T-helper 9 cell (primary cell): ENCODE measurements at regions not wholly inside any gene's neighbourhood (a gene's known extent, or its start where the extent isn't known, plus 50 kb on each side); places are given as distances from the start of the nearest gene placed in this dataset.

Experiments used
- DNase-seq: peaks from one replicate; pipeline ENCODE4 v3.0.0-alpha.2; 2020

DNA sequence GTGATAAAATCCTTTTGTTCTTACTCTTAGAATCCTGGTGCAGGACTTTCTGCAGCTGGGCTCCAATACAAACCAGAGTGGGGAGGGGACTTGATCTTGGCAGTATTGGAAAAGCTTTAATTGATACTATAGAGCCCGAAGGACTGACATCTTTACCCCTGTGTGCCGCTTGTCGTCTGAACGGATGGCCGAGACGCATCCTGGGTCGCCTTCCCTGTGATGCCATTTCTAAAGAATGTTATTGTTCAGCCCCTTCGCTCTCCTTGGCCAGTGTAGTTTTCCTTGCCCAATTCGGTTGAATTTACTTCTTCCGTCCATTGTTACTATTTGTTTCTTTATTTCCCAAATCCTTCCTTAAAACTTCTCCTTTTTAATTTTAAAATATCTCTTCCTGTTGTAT is 80.9 kb downstream of the CLDN34 start:
- DNase-seq, result no peak

- no peak for DNase-seq
Observed at GRCh38 chrX:10048707-10049106, 81.5 kb downstream of the CLDN34 start.

DNA sequence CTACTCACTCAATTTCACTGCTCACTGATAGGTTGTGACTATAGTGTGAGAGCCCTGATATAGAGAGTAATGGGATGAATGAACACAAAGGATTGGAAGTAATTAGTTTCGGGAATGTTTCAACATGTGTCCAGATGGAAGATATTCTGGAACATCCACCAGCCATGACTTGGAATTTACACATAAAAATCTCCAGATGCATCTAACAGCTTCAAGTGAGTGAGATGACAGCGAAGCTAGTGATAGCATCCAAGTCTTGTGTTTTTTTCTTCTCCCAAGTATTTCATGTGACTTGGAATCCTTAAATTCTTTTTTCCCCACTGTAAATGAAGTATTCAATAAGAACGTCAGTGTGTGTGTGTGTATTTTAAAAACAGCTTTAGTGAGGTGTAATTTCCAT is 82.1 kb downstream of the CLDN34 start:
- DNase-seq, result no peak

DNA sequence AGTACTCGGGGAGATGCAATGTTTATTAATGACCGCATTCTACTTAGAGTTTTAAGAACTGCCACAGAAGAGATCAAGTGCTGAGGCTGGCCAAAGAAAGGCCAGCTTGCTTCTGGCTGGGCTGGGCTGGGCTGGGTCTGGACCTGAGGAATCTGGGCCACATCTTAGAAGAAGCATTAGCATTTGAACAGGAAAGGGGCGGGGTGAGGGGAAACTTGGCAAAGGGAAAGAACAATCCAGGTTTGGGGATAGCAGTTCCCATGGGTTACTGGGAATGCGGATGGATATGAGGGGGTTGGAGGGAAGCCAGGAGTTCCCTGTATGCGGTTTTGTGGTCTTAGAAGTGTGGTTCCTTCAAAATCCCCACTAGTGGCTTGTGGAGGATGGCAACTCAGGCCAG is 83.3 kb downstream of the CLDN34 start:
- DNase-seq, result no peak

DNA sequence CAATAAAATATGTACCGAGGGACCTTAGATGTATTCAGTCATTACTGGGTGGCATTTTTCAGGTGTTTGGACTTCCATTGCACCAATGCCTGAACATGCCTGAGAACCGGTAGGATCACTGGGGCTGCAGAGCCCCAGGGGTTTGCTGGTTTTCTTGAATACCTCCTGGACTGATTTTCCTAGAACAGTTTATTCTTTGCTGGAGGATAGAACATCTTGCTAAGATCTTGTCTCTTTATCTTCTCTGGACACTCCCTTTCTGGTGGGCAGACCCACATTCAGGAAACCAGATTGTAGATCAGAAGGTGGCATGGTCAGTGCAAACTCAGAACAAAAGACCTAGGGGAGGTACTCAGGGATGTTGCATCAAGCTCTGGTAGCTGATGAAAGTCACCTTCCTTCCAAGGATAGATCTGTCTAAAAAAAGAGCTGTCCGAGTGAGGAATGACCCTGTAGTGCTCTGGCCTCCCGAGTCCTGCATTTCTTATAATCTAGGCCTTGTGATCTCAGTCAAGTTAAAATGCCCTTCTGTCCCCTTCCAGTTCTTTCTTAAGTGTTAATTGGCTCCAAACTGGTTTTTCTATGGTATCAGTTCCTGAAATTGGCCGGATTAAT is 84.8 kb downstream of the CLDN34 start:
- DNase-seq, result no peak

DNA sequence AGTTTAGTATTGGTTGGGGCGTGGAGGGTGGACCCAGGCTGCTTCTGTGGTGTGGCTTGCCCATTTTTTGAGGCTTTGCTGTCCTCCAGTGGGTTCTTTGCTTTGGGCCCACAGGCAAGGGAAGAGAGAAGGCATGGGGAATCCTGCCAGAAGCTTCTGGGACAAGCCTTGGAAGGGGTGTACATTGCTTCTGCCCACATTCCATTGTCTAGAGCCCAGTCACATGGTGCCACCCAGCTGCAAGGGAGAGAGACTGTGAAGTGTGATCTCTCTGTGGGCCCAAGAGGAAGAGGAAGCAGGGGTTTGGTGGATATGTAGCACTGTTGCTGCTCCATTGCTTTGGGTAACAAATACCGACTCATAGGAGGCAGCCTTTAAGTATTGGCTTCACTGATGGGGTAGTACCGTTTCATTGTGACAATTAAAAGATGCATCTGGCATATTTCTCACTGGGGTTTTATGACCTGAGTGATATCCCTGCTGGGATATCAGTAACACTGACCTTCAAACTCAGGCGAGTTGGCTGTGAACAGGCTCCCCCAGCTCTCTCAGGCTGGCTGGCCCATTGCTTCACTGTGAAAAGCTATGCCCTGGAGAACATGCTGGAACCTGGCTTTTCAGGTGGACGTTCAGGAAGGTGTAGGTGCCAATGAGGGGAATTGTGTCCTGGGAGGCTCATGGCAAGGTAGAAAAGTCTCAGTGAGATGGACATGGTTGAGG is 85.9 kb downstream of the CLDN34 start:
- no peak for DNase-seq

- no peak for DNase-seq
Observed at GRCh38 chrX:10054396-10054795, 87.2 kb downstream of the CLDN34 start.

- no peak for DNase-seq
Observed at GRCh38 chrX:10055430-10055829, 88.3 kb downstream of the CLDN34 start.

DNA sequence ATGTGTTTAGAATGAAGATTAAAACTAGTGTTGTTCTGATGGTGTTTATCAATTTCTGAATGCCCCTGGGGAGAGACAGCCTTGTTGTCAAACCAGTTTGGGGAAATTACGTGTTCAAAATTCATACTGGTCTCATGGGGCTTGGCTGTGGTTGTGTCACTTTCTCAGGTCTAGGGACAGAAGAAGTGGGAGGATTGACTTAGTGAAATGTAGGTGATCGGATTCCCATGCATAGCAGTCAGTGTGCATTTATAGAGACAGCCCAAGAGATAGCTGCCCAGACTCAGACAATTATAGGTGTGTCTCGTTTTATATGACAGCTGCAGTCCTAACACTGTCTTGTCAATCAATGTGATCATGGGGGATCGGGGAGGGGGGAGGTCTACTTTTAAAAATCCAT is 94.4 kb upstream of the CLCN4 start:
- no peak for DNase-seq

GRCh38 chrX:10062980-10063379 is 93.8 kb upstream of the CLCN4 start:
- DNase-seq, result no peak

- no peak for DNase-seq
Observed at GRCh38 chrX:10064736-10065135, 92.0 kb upstream of the CLCN4 start.

GRCh38 chrX:10070714-10071436 is 85.9 kb upstream of the CLCN4 start:
- no peak for DNase-seq

- no peak for DNase-seq
Observed at GRCh38 chrX:10071451-10072144, 85.2 kb upstream of the CLCN4 start.

GRCh38 chrX:10072786-10073568 is 83.8 kb upstream of the CLCN4 start:
- no peak for DNase-seq

DNA sequence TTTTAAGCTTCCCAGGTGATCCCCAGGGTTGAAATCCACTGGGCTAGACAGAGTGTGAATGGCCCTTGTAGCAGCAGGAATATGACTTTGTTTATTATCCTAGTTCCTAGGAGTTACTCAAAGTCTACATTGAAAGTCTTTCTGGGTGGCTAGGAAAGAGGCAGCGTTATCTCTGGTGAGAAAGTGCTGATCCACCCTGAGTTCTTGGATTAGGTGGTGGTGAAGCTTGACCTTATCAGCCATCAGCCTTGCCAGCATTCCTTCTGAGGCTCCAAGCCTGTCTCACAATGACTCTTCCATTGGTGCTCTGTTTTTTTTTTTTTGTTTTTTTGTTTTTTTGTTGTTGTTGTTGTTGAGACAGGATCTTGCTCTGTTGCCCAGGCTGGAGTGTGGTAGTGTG is 83.1 kb upstream of the CLCN4 start:
- no peak for DNase-seq

DNA sequence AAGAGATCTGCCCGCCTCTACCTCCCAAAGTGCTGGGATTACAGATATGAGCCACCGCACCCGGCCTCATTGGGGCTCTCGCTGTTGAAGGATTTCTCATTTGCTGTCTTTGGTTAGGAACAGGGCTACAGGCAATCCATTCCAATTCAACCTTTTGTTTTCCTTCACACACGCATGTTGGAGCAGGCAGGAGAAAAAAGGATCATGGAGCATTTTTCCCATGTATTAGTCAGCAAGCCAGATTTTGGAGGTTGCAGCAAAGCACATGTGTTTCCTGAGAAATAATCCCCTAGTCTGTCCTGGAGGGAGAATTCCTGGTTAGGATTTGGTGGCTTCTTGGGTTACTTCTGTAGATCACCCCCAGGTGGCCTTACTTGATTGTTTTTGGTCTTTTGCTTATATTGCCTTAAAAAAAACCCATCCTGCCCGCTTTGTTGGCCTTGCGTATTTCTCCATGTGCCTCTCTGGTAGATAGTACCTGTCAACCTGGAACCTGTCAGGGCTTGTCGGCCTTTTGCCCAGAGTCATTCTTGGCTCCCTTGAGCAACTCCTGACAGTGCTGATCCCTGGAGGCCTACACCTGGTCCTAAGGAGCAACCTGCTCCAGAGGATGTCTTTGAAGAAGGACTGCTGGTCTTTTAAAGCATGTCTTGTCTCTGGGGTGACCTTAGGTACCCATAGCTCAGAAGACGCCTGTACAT is 82.4 kb upstream of the CLCN4 start:
- DNase-seq, result no peak

- no peak for DNase-seq
Observed at GRCh38 chrX:10076765-10077164, 80.0 kb upstream of the CLCN4 start.

DNA sequence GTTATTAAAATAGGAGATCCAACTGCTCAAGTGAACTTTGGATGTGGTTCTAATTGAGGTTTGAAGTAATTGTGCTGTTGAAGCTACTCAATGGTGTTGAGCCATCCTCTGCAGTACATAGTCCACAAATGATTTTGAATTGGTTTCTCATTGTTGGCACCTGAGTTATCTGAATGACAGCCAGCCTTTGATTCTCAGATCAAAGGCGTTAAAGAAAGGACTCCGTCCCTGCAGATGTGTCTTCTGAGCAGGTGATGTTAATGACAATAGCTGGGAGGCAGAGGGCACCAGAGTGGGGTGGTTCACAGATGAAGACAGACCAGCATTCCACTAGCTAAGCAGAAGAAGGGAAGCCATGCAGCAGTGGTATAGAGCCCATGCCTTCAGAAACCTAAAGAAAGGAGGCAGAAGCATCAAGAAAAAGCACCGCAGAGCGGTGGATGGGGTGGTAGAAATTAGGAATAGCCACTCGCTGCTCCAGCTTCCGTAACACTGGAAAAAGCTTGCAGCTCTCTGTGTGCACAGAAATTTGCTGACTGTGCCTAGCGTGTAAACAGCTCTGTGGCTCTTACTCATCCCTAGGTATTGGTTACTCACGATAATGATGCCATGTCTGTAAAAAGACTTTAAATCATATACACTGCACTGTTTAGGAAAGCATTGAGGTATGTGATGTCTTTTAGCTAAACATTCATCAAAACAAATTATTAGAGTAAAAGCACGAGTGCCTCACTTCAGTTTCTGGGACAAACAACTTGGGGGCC is 79.2 kb upstream of the CLCN4 start:
- no peak for DNase-seq

DNA sequence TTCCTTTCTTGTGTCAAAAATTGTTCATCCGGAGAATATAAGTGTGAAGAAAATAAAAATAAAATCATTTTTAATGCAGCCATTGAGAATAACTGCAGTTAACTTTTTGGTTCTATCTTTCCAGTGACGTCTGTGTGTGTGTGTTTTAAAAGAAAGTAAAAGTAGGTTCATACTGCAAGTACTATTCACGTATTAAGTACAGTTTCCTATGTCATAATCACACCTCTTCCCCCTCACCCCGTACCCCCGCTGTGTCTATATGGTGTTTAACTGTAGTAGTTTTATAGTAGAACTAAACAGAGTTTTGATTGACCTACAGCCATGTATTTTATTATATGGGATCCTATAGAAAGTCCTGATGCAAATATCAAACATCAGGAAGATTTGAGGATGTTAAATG is 78.5 kb upstream of the CLCN4 start:
- DNase-seq, result no peak

DNA sequence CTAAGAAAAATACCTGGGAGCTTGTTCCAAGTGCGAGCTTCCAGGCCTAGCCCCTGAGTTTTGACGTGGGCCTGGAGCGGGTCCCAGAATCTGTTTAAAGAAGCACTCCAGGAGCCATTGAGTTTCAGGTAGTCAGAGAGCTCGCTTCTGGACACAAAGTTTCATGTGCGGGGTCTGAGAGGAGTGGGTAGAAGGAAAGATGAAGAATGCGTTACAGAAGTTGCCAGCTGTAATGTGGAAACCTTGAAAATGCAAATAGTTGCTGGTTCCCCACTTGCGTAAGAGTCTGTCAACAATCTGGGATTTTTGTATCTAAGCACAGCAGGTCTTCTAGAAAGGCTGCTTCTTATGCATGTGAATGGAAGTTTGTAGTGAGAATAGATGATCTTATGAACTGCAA is 77.5 kb upstream of the CLCN4 start:
- no peak for DNase-seq

DNA sequence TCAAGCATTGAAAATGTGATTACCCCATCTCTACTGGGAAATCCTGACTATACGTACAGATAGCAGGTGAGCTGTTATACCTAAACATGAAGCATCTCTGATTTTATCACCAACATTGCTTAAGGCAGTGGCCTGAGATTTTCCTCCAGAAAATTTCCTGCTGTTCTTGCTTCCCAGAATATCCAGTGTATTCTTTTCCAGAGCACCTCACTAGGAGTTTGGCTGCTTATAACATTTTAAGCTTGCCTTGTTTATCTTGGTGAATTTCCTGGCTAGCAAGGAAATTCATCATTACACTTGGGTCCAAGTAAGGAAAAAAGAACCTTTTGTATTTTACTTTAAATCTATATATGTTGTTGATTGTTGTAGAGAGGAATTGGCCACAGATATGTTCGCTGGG is 73.0 kb upstream of the CLCN4 start:
- no peak for DNase-seq
